ENCODE measurements at regions not wholly inside any gene's neighbourhood (a gene's known extent, or its start where the extent isn't known, plus 50 kb on each side); places are given as distances from the start of the nearest gene placed in this dataset.

DNA sequence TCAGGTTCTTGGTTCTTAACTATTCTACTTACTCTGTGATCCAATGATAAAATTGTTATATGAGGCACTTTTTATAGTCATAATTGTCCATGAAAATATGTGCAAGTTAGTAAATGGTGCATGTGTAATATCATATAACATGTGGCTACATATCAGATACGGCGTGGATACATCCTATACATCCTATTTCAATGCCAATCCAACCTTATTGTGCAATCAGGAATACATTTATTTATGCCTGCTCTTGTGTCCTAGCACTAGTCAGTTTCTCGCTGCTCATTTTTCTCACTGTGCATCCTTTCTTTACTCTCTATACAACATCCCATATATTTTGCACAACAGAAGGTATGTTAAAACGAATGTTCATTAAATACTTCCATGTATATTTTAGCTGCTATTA lies 1141.1 kb downstream of the FAT4 start:
- no peak for TF ChIP-seq POLR2A (IDR thresholded peaks at IDR 0.05)
- TF ChIP-seq, protein P1, sequence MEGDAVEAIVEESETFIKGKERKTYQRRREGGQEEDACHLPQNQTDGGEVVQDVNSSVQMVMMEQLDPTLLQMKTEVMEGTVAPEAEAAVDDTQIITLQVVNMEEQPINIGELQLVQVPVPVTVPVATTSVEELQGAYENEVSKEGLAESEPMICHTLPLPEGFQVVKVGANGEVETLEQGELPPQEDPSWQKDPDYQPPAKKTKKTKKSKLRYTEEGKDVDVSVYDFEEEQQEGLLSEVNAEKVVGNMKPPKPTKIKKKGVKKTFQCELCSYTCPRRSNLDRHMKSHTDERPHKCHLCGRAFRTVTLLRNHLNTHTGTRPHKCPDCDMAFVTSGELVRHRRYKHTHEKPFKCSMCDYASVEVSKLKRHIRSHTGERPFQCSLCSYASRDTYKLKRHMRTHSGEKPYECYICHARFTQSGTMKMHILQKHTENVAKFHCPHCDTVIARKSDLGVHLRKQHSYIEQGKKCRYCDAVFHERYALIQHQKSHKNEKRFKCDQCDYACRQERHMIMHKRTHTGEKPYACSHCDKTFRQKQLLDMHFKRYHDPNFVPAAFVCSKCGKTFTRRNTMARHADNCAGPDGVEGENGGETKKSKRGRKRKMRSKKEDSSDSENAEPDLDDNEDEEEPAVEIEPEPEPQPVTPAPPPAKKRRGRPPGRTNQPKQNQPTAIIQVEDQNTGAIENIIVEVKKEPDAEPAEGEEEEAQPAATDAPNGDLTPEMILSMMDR (IDR thresholded peaks at IDR 0.05): no peak

Measured in lower leg skin (tissue), 3 donors.